ENCODE measurements at regions not wholly inside any gene's neighbourhood (a gene's known extent, or its start where the extent isn't known, plus 50 kb on each side); places are given as distances from the start of the nearest gene placed in this dataset.

DNA sequence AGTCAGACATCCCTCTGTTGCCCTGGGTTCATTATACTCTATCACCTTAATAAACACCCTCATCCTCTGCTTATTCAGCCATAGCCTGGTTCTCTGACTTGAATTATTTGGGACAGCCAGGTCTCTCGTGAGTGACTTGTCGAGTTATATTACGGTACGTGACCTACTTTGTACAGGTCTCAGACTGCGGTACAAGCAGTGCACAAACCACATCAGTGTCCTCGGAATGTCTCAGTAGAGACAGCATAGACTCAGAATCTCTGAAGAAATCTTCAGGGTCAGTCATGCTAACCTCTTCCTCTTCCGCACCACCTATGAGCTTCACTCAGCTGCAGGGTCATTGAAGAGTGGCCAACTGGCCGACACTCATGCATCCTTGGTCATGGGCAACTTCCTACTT lies 860.8 kb downstream of the BCL11B start:
- TF ChIP-seq, protein P1, sequence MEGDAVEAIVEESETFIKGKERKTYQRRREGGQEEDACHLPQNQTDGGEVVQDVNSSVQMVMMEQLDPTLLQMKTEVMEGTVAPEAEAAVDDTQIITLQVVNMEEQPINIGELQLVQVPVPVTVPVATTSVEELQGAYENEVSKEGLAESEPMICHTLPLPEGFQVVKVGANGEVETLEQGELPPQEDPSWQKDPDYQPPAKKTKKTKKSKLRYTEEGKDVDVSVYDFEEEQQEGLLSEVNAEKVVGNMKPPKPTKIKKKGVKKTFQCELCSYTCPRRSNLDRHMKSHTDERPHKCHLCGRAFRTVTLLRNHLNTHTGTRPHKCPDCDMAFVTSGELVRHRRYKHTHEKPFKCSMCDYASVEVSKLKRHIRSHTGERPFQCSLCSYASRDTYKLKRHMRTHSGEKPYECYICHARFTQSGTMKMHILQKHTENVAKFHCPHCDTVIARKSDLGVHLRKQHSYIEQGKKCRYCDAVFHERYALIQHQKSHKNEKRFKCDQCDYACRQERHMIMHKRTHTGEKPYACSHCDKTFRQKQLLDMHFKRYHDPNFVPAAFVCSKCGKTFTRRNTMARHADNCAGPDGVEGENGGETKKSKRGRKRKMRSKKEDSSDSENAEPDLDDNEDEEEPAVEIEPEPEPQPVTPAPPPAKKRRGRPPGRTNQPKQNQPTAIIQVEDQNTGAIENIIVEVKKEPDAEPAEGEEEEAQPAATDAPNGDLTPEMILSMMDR (conservative IDR thresholded peaks at IDR 0.05; ENCODE audit: low read depth, low read length), result no peak
- TF ChIP-seq SMC3 (IDR thresholded peaks at IDR 0.05; ENCODE audit: low read depth, low read length) (no peak), RFX5 (IDR thresholded peaks at IDR 0.05; ENCODE audit: low read depth, low read length) (no peak), CEBPB (IDR thresholded peaks at IDR 0.05; ENCODE audit: low read depth, low read length) (no peak), POLR2A (IDR thresholded peaks at IDR 0.05; ENCODE audit: low read depth, low read length) (no peak), RAD21 (IDR thresholded peaks at IDR 0.05; ENCODE audit: low read length) (no peak), FOS (IDR thresholded peaks at IDR 0.05; ENCODE audit: low read depth, low read length) (no peak), RCOR1 (IDR thresholded peaks at IDR 0.05; ENCODE audit: insufficient replicate concordance, low read length) (no peak), CHD1 (IDR thresholded peaks at IDR 0.05; ENCODE audit: low read depth, low read length) (no peak), MAFK (IDR thresholded peaks at IDR 0.05; ENCODE audit: low read depth, low read length) (no peak), MXI1 (IDR thresholded peaks at IDR 0.05; ENCODE audit: borderline replicate concordance, low read depth, low read length) (no peak)
- TF ChIP-seq, protein P2, sequence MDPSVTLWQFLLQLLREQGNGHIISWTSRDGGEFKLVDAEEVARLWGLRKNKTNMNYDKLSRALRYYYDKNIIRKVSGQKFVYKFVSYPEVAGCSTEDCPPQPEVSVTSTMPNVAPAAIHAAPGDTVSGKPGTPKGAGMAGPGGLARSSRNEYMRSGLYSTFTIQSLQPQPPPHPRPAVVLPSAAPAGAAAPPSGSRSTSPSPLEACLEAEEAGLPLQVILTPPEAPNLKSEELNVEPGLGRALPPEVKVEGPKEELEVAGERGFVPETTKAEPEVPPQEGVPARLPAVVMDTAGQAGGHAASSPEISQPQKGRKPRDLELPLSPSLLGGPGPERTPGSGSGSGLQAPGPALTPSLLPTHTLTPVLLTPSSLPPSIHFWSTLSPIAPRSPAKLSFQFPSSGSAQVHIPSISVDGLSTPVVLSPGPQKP (IDR thresholded peaks at IDR 0.05; ENCODE audit: borderline replicate concordance, low read depth, low read length), result no peak
- TF ChIP-seq, protein P3, sequence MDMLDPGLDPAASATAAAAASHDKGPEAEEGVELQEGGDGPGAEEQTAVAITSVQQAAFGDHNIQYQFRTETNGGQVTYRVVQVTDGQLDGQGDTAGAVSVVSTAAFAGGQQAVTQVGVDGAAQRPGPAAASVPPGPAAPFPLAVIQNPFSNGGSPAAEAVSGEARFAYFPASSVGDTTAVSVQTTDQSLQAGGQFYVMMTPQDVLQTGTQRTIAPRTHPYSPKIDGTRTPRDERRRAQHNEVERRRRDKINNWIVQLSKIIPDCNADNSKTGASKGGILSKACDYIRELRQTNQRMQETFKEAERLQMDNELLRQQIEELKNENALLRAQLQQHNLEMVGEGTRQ (IDR thresholded peaks at IDR 0.05; ENCODE audit: low read depth, low read length), result no peak

Measured in IMR-90 (cell line).